ENCODE measurements at regions not wholly inside any gene's neighbourhood (a gene's known extent, or its start where the extent isn't known, plus 50 kb on each side); places are given as distances from the start of the nearest gene placed in this dataset.

GRCh38 chr11:116333001-116333535 is 439.7 kb downstream of the BUD13 start:
- TF ChIP-seq RARB (CRISPR knock-in tag; IDR thresholded peaks at IDR 0.05) (no peak), ZC3H10 (CRISPR knock-in tag; IDR thresholded peaks at IDR 0.05) (no peak), CSRNP3 (CRISPR knock-in tag; IDR thresholded peaks at IDR 0.05) (no peak), ARNTL (CRISPR knock-in tag; IDR thresholded peaks at IDR 0.05; ENCODE audit: borderline replicate concordance, low read depth) (no peak), ZNF565 (CRISPR knock-in tag; conservative IDR thresholded peaks at IDR 0.05; ENCODE audit: low read depth) (no peak), PPARA (CRISPR knock-in tag; IDR thresholded peaks at IDR 0.05; ENCODE audit: borderline replicate concordance) (no peak), BACH2 (CRISPR knock-in tag; IDR thresholded peaks at IDR 0.05; ENCODE audit: borderline replicate concordance) (no peak), POU6F1 (CRISPR knock-in tag; IDR thresholded peaks at IDR 0.05; ENCODE audit: borderline replicate concordance, low read depth) (no peak), ZNF70 (CRISPR knock-in tag; IDR thresholded peaks at IDR 0.05) (no peak), ISL1 (CRISPR knock-in tag; IDR thresholded peaks at IDR 0.05) (no peak), OSR1 (CRISPR knock-in tag; IDR thresholded peaks at IDR 0.05) (no peak), CSDC2 (CRISPR knock-in tag; IDR thresholded peaks at IDR 0.05) (no peak), GLIS3 (CRISPR knock-in tag; IDR thresholded peaks at IDR 0.05) (no peak), PATZ1 (CRISPR knock-in tag; IDR thresholded peaks at IDR 0.05; ENCODE audit: borderline replicate concordance) (no peak), ZFP3 (CRISPR knock-in tag; IDR thresholded peaks at IDR 0.05) (no peak), ZNF8 (CRISPR knock-in tag; IDR thresholded peaks at IDR 0.05) (no peak), ZFP30 (CRISPR knock-in tag; IDR thresholded peaks at IDR 0.05) (no peak), TOX (CRISPR knock-in tag; IDR thresholded peaks at IDR 0.05; ENCODE audit: borderline replicate concordance) (no peak), TSHZ2 (CRISPR knock-in tag; IDR thresholded peaks at IDR 0.05) (no peak), TCF4 (CRISPR knock-in tag; IDR thresholded peaks at IDR 0.05; ENCODE audit: borderline replicate concordance) (no peak)
- no peak for ATAC-seq

- ATAC-seq = no peak
- no peak for TF ChIP-seq ARNTL (CRISPR knock-in tag; IDR thresholded peaks at IDR 0.05; ENCODE audit: borderline replicate concordance, low read depth)
- TF ChIP-seq ZNF70 (CRISPR knock-in tag; IDR thresholded peaks at IDR 0.05) = no peak
- no peak for TF ChIP-seq TOX (CRISPR knock-in tag; IDR thresholded peaks at IDR 0.05; ENCODE audit: borderline replicate concordance)
- no peak for TF ChIP-seq PATZ1 (CRISPR knock-in tag; IDR thresholded peaks at IDR 0.05; ENCODE audit: borderline replicate concordance)
- TF ChIP-seq ZNF8 (CRISPR knock-in tag; IDR thresholded peaks at IDR 0.05) = no peak
- TF ChIP-seq TSHZ2 (CRISPR knock-in tag; IDR thresholded peaks at IDR 0.05) = no peak
- no peak for TF ChIP-seq ISL1 (CRISPR knock-in tag; IDR thresholded peaks at IDR 0.05)
- TF ChIP-seq PPARA (CRISPR knock-in tag; IDR thresholded peaks at IDR 0.05; ENCODE audit: borderline replicate concordance) = no peak
- no peak for TF ChIP-seq ZFP3 (CRISPR knock-in tag; IDR thresholded peaks at IDR 0.05)
- TF ChIP-seq ZC3H10 (CRISPR knock-in tag; IDR thresholded peaks at IDR 0.05) = no peak
- TF ChIP-seq SNAI2 (CRISPR knock-in tag; IDR thresholded peaks at IDR 0.05) = no peak
- TF ChIP-seq GLIS3 (CRISPR knock-in tag; IDR thresholded peaks at IDR 0.05) = no peak
- no peak for TF ChIP-seq ZNF565 (CRISPR knock-in tag; conservative IDR thresholded peaks at IDR 0.05; ENCODE audit: low read depth)
- TF ChIP-seq POU6F1 (CRISPR knock-in tag; IDR thresholded peaks at IDR 0.05; ENCODE audit: borderline replicate concordance, low read depth) = no peak
- no peak for TF ChIP-seq OSR1 (CRISPR knock-in tag; IDR thresholded peaks at IDR 0.05)
- TF ChIP-seq ZFP30 (CRISPR knock-in tag; IDR thresholded peaks at IDR 0.05) = no peak
- no peak for TF ChIP-seq CSDC2 (CRISPR knock-in tag; IDR thresholded peaks at IDR 0.05)
- TF ChIP-seq TCF4 (CRISPR knock-in tag; IDR thresholded peaks at IDR 0.05; ENCODE audit: borderline replicate concordance) = no peak
Measured at GRCh38 chr11:116332391-116332790, 440.4 kb downstream of the BUD13 start.
